ENCODE measurements at regions not wholly inside any gene's neighbourhood (a gene's known extent, or its start where the extent isn't known, plus 50 kb on each side); places are given as distances from the start of the nearest gene placed in this dataset.

- H3K27me3 ChIP-seq (ENCODE audit: control insufficient read depth, insufficient read depth, low read length) = no peaks in the 10 kb centered on the region
- no peak for DNase-seq (ENCODE audit: low read depth)
- no peaks in the 10 kb centered on the region for H3K36me3 ChIP-seq (ENCODE audit: control insufficient read depth, insufficient read depth, low read length)
- H3K4me3 ChIP-seq (ENCODE audit: low read depth, low read length) = no peak overlapping the region
- no peak for TF ChIP-seq CTCF (IDR thresholded peaks at IDR 0.05; ENCODE audit: insufficient read depth, low read length, poor library complexity, severe bottlenecking)
These were observed 440.9 kb downstream of the PDCD6IP start for GRCh38 chr3:34239287-34239686.

- no peak overlapping the region for H3K4me3 ChIP-seq (ENCODE audit: low read depth, low read length)
These were observed 441.4 kb downstream of the PDCD6IP start for GRCh38 chr3:34239875-34240274.

DNA sequence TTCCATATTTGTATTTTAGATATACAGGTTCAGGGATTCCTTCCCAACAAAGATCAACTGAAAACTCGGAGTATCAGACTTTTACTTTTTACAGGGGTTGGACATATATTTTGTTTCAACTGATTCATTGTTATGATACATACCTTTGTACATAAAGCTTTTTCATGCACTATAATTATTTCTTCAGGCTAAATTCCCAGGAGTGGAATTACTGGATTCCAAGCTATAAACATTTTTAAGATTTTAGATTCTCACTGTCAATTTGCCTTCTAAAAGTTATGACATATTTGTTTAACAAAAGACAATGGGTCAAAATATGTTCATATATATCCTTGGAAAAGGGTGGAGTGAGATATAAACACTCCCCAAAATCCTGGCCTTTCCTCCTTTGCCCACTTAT lies 449.0 kb downstream of the PDCD6IP start:
- Histone ChIP-seq H3K4me3 (ENCODE audit: low read depth, low read length) (no peak overlapping the region), H3K27me3 (ENCODE audit: control insufficient read depth, insufficient read depth, low read length) (no peaks in the 10 kb centered on the region), H3K36me3 (ENCODE audit: control insufficient read depth, insufficient read depth, low read length) (no peaks in the 10 kb centered on the region)
- no peak for TF ChIP-seq CTCF (IDR thresholded peaks at IDR 0.05; ENCODE audit: insufficient read depth, low read length, poor library complexity, severe bottlenecking)
- DNase-seq (ENCODE audit: low read depth) = no peak

More at GRCh38 chr3:34239875-34240274, 441.4 kb downstream of the PDCD6IP start:
- no peaks in the 10 kb centered on the region for H3K36me3 ChIP-seq (ENCODE audit: control insufficient read depth, insufficient read depth, low read length)
- DNase-seq (ENCODE audit: low read depth) = no peak
- H3K27me3 ChIP-seq (ENCODE audit: control insufficient read depth, insufficient read depth, low read length) = no peaks in the 10 kb centered on the region
- no peak for TF ChIP-seq CTCF (IDR thresholded peaks at IDR 0.05; ENCODE audit: insufficient read depth, low read length, poor library complexity, severe bottlenecking)

DNA sequence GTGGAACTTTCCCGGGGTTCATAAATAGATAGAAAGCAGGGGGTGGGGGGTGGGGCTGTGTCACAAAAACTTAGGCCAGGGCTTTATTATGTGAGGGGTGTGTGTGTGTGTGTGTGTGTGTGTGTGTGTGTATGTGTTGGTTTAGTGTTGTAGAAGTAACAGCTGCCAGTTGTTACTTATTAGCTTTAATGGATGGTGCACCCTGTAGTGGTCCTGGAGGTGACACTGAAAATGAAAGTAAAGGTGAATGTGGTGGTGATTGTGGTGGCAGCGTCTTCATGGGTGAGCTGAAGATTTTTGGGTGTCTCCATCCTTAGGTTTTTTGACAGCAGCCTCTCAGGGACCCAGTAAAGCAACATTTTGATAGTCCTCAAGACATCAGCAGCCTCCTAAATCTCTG lies 449.9 kb downstream of the PDCD6IP start:
- Histone ChIP-seq H3K36me3 (ENCODE audit: control insufficient read depth, insufficient read depth, low read length) (no peaks in the 10 kb centered on the region), H3K27me3 (ENCODE audit: control insufficient read depth, insufficient read depth, low read length) (no peaks in the 10 kb centered on the region), H3K4me3 (ENCODE audit: low read depth, low read length) (no peak overlapping the region)
- no peak for DNase-seq (ENCODE audit: low read depth)
- TF ChIP-seq CTCF (IDR thresholded peaks at IDR 0.05; ENCODE audit: insufficient read depth, low read length, poor library complexity, severe bottlenecking) = no peak

GRCh38 chr3:34254285-34254684 lies 455.9 kb downstream of the PDCD6IP start:
- H3K36me3 ChIP-seq (ENCODE audit: control insufficient read depth, insufficient read depth, low read length) = no peaks in the 10 kb centered on the region
- TF ChIP-seq CTCF (IDR thresholded peaks at IDR 0.05; ENCODE audit: insufficient read depth, low read length, poor library complexity, severe bottlenecking) = no peak

GRCh38 chr3:34256021-34256420 lies 457.6 kb downstream of the PDCD6IP start:
- DNase-seq (ENCODE audit: low read depth) = no peak
- TF ChIP-seq CTCF (IDR thresholded peaks at IDR 0.05; ENCODE audit: insufficient read depth, low read length, poor library complexity, severe bottlenecking) = no peak
- no peaks in the 10 kb centered on the region for H3K36me3 ChIP-seq (ENCODE audit: control insufficient read depth, insufficient read depth, low read length)
- no peaks in the 10 kb centered on the region for H3K27me3 ChIP-seq (ENCODE audit: control insufficient read depth, insufficient read depth, low read length)
- no peak overlapping the region for H3K4me3 ChIP-seq (ENCODE audit: low read depth, low read length)

More at GRCh38 chr3:34254285-34254684, 455.9 kb downstream of the PDCD6IP start:
- H3K27me3 ChIP-seq (ENCODE audit: control insufficient read depth, insufficient read depth, low read length) = no peaks in the 10 kb centered on the region
- DNase-seq (ENCODE audit: low read depth) = no peak
- H3K4me3 ChIP-seq (ENCODE audit: low read depth, low read length) = no peak overlapping the region
